ENCODE measurements at regions not wholly inside any gene's neighbourhood (a gene's known extent, or its start where the extent isn't known, plus 50 kb on each side); places are given as distances from the start of the nearest gene placed in this dataset.

- H3K9me3 ChIP-seq, result no peaks in the 10 kb centered on the region
- H3K4me1 ChIP-seq, result peaks cover 0 to 8% (median 0%) of the 10 kb centered on the region in 3 donors
- ATAC-seq, result no peak
- no peaks in the 10 kb centered on the region for H3K27me3 ChIP-seq
- peak overlapping the region; percentile 24 to 30 for H3K4me3 ChIP-seq
- H3K36me3 ChIP-seq, result no peaks in the 10 kb centered on the region
- H3K27ac ChIP-seq, result peak overlapping the region in 2 of 4 donors; percentile 5 to 55
- 7 to 61% methylated on average over 2 of the region's 2 CpGs for WGBS, 2 donors (ENCODE audit: low coverage in 1 of 2)
- TF ChIP-seq CTCF (IDR thresholded peaks at IDR 0.05) (no peak), POLR2A (IDR thresholded peaks at IDR 0.05) (no peak), EP300 (IDR thresholded peaks at IDR 0.05) (no peak), POLR2AphosphoS5 (IDR thresholded peaks at IDR 0.05) (no peak)
These were observed 1099.7 kb downstream of the DTWD2 start for GRCh38 chr5:117888688-117889087.

- 76 to 82% methylated on average over 4 of the region's 4 CpGs for WGBS, 2 donors (ENCODE audit: low coverage in 1 of 2)
- Histone ChIP-seq H3K4me1 (no peaks in the 10 kb centered on the region), H3K36me3 (no peaks in the 10 kb centered on the region), H3K9me3 (no peaks in the 10 kb centered on the region), H3K27ac (no peak overlapping the region), H3K4me3 (no peak overlapping the region), H3K27me3 (no peaks in the 10 kb centered on the region)
- ATAC-seq, result no peak
- no peak for TF ChIP-seq EP300 (IDR thresholded peaks at IDR 0.05)
- TF ChIP-seq POLR2AphosphoS5 (IDR thresholded peaks at IDR 0.05), result no peak
- no peak for TF ChIP-seq CTCF (IDR thresholded peaks at IDR 0.05)
These were observed 1106.7 kb downstream of the DTWD2 start for GRCh38 chr5:117881426-117882230.

- Histone ChIP-seq H3K4me1 (no peaks in the 10 kb centered on the region), H3K36me3 (no peaks in the 10 kb centered on the region), H3K9me3 (no peaks in the 10 kb centered on the region), H3K27me3 (no peaks in the 10 kb centered on the region), H3K4me3 (no peak overlapping the region), H3K27ac (no peak overlapping the region)
- no peak for ATAC-seq
- TF ChIP-seq CTCF (IDR thresholded peaks at IDR 0.05) (no peak), POLR2A (IDR thresholded peaks at IDR 0.05) (no peak), EP300 (IDR thresholded peaks at IDR 0.05) (no peak), POLR2AphosphoS5 (IDR thresholded peaks at IDR 0.05) (no peak)
These were observed 1107.4 kb downstream of the DTWD2 start for GRCh38 chr5:117880932-117881331.

- no peak for TF ChIP-seq POLR2AphosphoS5 (IDR thresholded peaks at IDR 0.05)
- TF ChIP-seq EP300 (IDR thresholded peaks at IDR 0.05), result no peak
- TF ChIP-seq POLR2A (IDR thresholded peaks at IDR 0.05), result no peak
- no peak for TF ChIP-seq CTCF (IDR thresholded peaks at IDR 0.05)
- ATAC-seq, result no peak
- WGBS, 2 donors (ENCODE audit: low coverage in 1 of 2), result 87 to 100% methylated on average over 2 of the region's 2 CpGs
These were observed 1110.6 kb downstream of the DTWD2 start for GRCh38 chr5:117877731-117878130.

GRCh38 chr5:117872798-117873368 lies 1115.5 kb downstream of the DTWD2 start:
- TF ChIP-seq POLR2A (IDR thresholded peaks at IDR 0.05), result no peak
- no peak for TF ChIP-seq POLR2AphosphoS5 (IDR thresholded peaks at IDR 0.05)
- no peak for TF ChIP-seq EP300 (IDR thresholded peaks at IDR 0.05)
- no peak for TF ChIP-seq CTCF (IDR thresholded peaks at IDR 0.05)
- WGBS, 2 donors (ENCODE audit: low coverage in 1 of 2), result 91% methylated on average over 4 of the region's 4 CpGs

More at GRCh38 chr5:117877731-117878130, 1110.6 kb downstream of the DTWD2 start:
- Histone ChIP-seq H3K4me3 (no peak overlapping the region), H3K36me3 (no peaks in the 10 kb centered on the region), H3K27ac (no peak overlapping the region), H3K27me3 (no peaks in the 10 kb centered on the region), H3K9me3 (no peaks in the 10 kb centered on the region), H3K4me1 (no peaks in the 10 kb centered on the region)

More at GRCh38 chr5:117872798-117873368, 1115.5 kb downstream of the DTWD2 start:
- Histone ChIP-seq H3K4me1 (no peaks in the 10 kb centered on the region), H3K36me3 (no peaks in the 10 kb centered on the region), H3K4me3 (no peak overlapping the region), H3K27ac (no peak overlapping the region), H3K27me3 (no peaks in the 10 kb centered on the region), H3K9me3 (no peaks in the 10 kb centered on the region)
- ATAC-seq, result no peak
